H9 (cell line): ENCODE measurements at regions not wholly inside any gene's neighbourhood (a gene's known extent, or its start where the extent isn't known, plus 50 kb on each side); places are given as distances from the start of the nearest gene placed in this dataset.

Experiments
- DNase-seq: peaks from one replicate; pipeline ENCODE4 v3.0.0-alpha.2; 2017
- H2AFZ ChIP-seq: one replicate; pipeline ENCODE4 v1.6.1; 2013; ENCODE audit warnings: mild to moderate bottlenecking, low read length, control low read depth, moderate library complexity
- H2AK5ac ChIP-seq: 2 replicates; pipeline ENCODE4 v1.6.1; 2013; ENCODE audit warnings: low read length, control low read depth, mixed read lengths; ENCODE audit not compliant: insufficient read length
- H2BK120ac ChIP-seq: one replicate; pipeline ENCODE4 v1.6.1; 2013; ENCODE audit warnings: low read depth, mild to moderate bottlenecking, low read length, control low read depth, inconsistent platforms; ENCODE audit not compliant: poor library complexity, severe bottlenecking
- H2BK12ac ChIP-seq: 2 replicates; pipeline ENCODE4 v1.6.1; 2013; ENCODE audit warnings: low read length, control low read depth, mixed read lengths, low read depth; ENCODE audit not compliant: insufficient read length
- H2BK15ac ChIP-seq: 2 replicates; pipeline ENCODE4 v1.6.1; 2013; ENCODE audit warnings: low read depth, low read length, control low read depth
- H2BK20ac ChIP-seq: one replicate; pipeline ENCODE4 v1.6.1; 2013; ENCODE audit warnings: low read depth, mild to moderate bottlenecking, low read length, control low read depth, inconsistent platforms; ENCODE audit not compliant: poor library complexity, severe bottlenecking
- H2BK5ac ChIP-seq: 2 replicates; pipeline ENCODE4 v1.6.1; 2013; ENCODE audit warnings: low read length, control low read depth, mixed read lengths; ENCODE audit not compliant: insufficient read length
- H3K14ac ChIP-seq: 2 replicates; pipeline ENCODE4 v1.6.1; 2013; ENCODE audit warnings: low read length, control low read depth; ENCODE audit not compliant: insufficient read depth
- H3K18ac ChIP-seq: 2 replicates; pipeline ENCODE4 v1.6.1; 2013; ENCODE audit warnings: low read depth, mild to moderate bottlenecking, mixed read lengths, low read length, control low read depth; ENCODE audit not compliant: insufficient read length
- H3K23ac ChIP-seq: 2 replicates; pipeline ENCODE4 v1.6.1; 2013; ENCODE audit warnings: low read length, control low read depth, mixed read lengths, low read depth; ENCODE audit not compliant: insufficient read length
- H3K23me2 ChIP-seq: 2 replicates; pipeline ENCODE4 v1.6.1; 2013; ENCODE audit warnings: low read depth, mild to moderate bottlenecking, mixed read lengths, low read length, control low read depth; ENCODE audit not compliant: insufficient read length, poor library complexity, severe bottlenecking
- H3K27ac ChIP-seq: 2 replicates; pipeline ENCODE4 v1.5.1; 2013; ENCODE audit warnings: low read length, control low read depth, mixed read lengths, low read depth; ENCODE audit not compliant: insufficient read length
- H3K27me3 ChIP-seq: 2 replicates; pipeline ENCODE4 v1.6.1; 2013; ENCODE audit warnings: low read length, control low read depth, inconsistent platforms; ENCODE audit not compliant: insufficient read depth
- H3K4ac ChIP-seq: 2 replicates; pipeline ENCODE4 v1.6.1; 2013; ENCODE audit warnings: low read depth, mild to moderate bottlenecking, control low read depth, inconsistent platforms, low read length, moderate library complexity
- H3K4me1 ChIP-seq: 2 replicates; pipeline ENCODE4 v1.6.1; 2013; ENCODE audit warnings: low read length, control low read depth, inconsistent platforms; ENCODE audit not compliant: insufficient read depth
- H3K4me2 ChIP-seq: 2 replicates; pipeline ENCODE4 v1.6.1; 2013; ENCODE audit warnings: low read length, control low read depth, mixed read lengths; ENCODE audit not compliant: insufficient read length, insufficient read depth
- H3K56ac ChIP-seq: 2 replicates; pipeline ENCODE4 v1.6.1; 2013; ENCODE audit warnings: low read depth, mild to moderate bottlenecking, mixed read lengths, low read length, control low read depth; ENCODE audit not compliant: insufficient read length
- H3K79me1 ChIP-seq: 2 replicates; pipeline ENCODE4 v1.6.1; 2013; ENCODE audit warnings: low read depth, mild to moderate bottlenecking, moderate library complexity, low read length, control low read depth, inconsistent platforms; ENCODE audit not compliant: insufficient read depth, poor library complexity, severe bottlenecking
- H3K79me2 ChIP-seq: 2 replicates; pipeline ENCODE4 v1.6.1; 2013; ENCODE audit warnings: low read length, control low read depth, inconsistent platforms; ENCODE audit not compliant: insufficient read depth
- H3K9ac ChIP-seq: 2 replicates; pipeline ENCODE4 v1.6.1; 2013; ENCODE audit warnings: low read length, control low read depth, mixed read lengths; ENCODE audit not compliant: insufficient read length; ENCODE audit errors: extremely low read depth
- H3K9me3 ChIP-seq: one replicate; pipeline ENCODE4 v1.6.1; 2013; ENCODE audit warnings: low read depth, low read length, inconsistent platforms; ENCODE audit not compliant: control insufficient read depth
- H3T11ph ChIP-seq: one replicate; pipeline ENCODE4 v1.6.1; 2013; ENCODE audit warnings: mild to moderate bottlenecking, low read length, control low read depth, inconsistent platforms
- H4K20me1 ChIP-seq: one replicate; pipeline ENCODE4 v1.6.1; 2013; ENCODE audit not compliant: control insufficient read depth, insufficient read length, insufficient read depth
- H4K5ac ChIP-seq: 2 replicates; pipeline ENCODE4 v1.6.1; 2013; ENCODE audit warnings: low read depth, mild to moderate bottlenecking, mixed read lengths, low read length, control low read depth; ENCODE audit not compliant: insufficient read length
- H4K8ac ChIP-seq: replicated peaks from 2 replicates; pipeline ENCODE4 v1.6.1; 2013; ENCODE audit warnings: low read length, control low read depth, mixed read lengths, low read depth; ENCODE audit not compliant: insufficient read length
- H4K91ac ChIP-seq: 2 replicates; pipeline ENCODE4 v1.6.1; 2013; ENCODE audit warnings: low read depth, mild to moderate bottlenecking, moderate library complexity, mixed read lengths, low read length, control low read depth; ENCODE audit not compliant: insufficient read length
- H3K27ac Mint-ChIP-seq, 3 experiments: 2 replicates in 2 of 3; 3 replicates in 1 of 3; pipeline ENCODE4 v1.8.0; 2020 to 2021; ENCODE audit warnings: mixed read lengths in 3 of 3, mild to moderate bottlenecking in 1 of 3, moderate library complexity in 1 of 3
- H3K27me3 Mint-ChIP-seq: 2 replicates; pipeline ENCODE4 v1.8.0; 2021; ENCODE audit warnings: low read depth, mild to moderate bottlenecking, moderate library complexity, mixed read lengths
- H3K36me3 Mint-ChIP-seq, 3 experiments: 2 replicates in 2 of 3; 3 replicates in 1 of 3; pipeline ENCODE4 v1.8.0; 2020 to 2021; ENCODE audit warnings: low read depth in 3 of 3, mixed read lengths in 3 of 3; ENCODE audit not compliant: insufficient read depth in 1 of 3
- H3K4me1 Mint-ChIP-seq, 2 experiments: 2 replicates each; pipeline ENCODE4 v1.8.0; 2020; ENCODE audit warnings: mixed read lengths in 2 of 2
- H3K4me3 Mint-ChIP-seq, 2 experiments: 2 replicates in 1 of 2; 3 replicates in 1 of 2; pipeline ENCODE4 v1.8.0; 2020 to 2021; ENCODE audit warnings: mild to moderate bottlenecking in 2 of 2, mixed read lengths in 2 of 2, moderate library complexity in 1 of 2
- H3K9me3 Mint-ChIP-seq, 2 experiments: 2 replicates in 1 of 2; 3 replicates in 1 of 2; pipeline ENCODE4 v1.8.0; 2020; ENCODE audit warnings: mild to moderate bottlenecking in 2 of 2, mixed read lengths in 2 of 2, moderate library complexity in 1 of 2
- WGBS: extraction: QIAGEN DNeasy Blood & Tissue Kit; methylation state at CpG from one replicate; pipeline ENCODE4 v1.1.7; 2013; ENCODE audit warnings: missing lambda C conversion rate, low lambda C conversion rate, mixed read lengths; ENCODE audit not compliant: insufficient read length; ENCODE audit errors: extremely low coverage; 5-methylcytosine and 5-hydroxymethylcytosine counted together
- TF ChIP-seq, protein P1 (sequence below): fragments of 200-600 bp; sonication (generic); conservative IDR thresholded peaks from 3 replicates; pipeline ENCODE4 v1.8.0; 2021; ENCODE audit warnings: antibody characterized with exemption, mild to moderate bottlenecking

- peaks cover 9 to 19% of the 10 kb centered on the region in 2 experiments for H3K9me3 Mint-ChIP-seq
- H3K27ac Mint-ChIP-seq, result peak overlapping the region; percentile 11 to 92 (median 28); a peak in 6 of 7 replicates
- Histone ChIP-seq H2AFZ (no peak overlapping the region), H3K14ac (no peak overlapping the region), H3K23me2 (no peaks in the 10 kb centered on the region), H3K4me2 (no peak overlapping the region), H2BK20ac (no peak overlapping the region), H4K91ac (no peak overlapping the region), H3K4me1 (no peaks in the 10 kb centered on the region; the same call in 1 of the 2 replicates), H3K56ac (no peak overlapping the region), H3K79me2 (no peaks in the 10 kb centered on the region; the same call in 1 of the 2 replicates), H2BK5ac (no peak overlapping the region), H2AK5ac (no peak overlapping the region), H3K27me3 (no peaks in the 10 kb centered on the region), H2BK15ac (no peak overlapping the region), H3T11ph (no peak overlapping the region), H3K9me3 (peaks cover 3% of the 10 kb centered on the region), H3K79me1 (no peaks in the 10 kb centered on the region), H4K20me1 (no peaks in the 10 kb centered on the region), H4K8ac (no peak overlapping the region), H3K23ac (no peak overlapping the region), H2BK12ac (no peak overlapping the region), H3K27ac (no peak overlapping the region), H4K5ac (no peak overlapping the region), H2BK120ac (no peak overlapping the region), H3K4ac (no peak overlapping the region), H3K18ac (no peak overlapping the region), H3K9ac (no peak overlapping the region)
- TF ChIP-seq, protein P1, sequence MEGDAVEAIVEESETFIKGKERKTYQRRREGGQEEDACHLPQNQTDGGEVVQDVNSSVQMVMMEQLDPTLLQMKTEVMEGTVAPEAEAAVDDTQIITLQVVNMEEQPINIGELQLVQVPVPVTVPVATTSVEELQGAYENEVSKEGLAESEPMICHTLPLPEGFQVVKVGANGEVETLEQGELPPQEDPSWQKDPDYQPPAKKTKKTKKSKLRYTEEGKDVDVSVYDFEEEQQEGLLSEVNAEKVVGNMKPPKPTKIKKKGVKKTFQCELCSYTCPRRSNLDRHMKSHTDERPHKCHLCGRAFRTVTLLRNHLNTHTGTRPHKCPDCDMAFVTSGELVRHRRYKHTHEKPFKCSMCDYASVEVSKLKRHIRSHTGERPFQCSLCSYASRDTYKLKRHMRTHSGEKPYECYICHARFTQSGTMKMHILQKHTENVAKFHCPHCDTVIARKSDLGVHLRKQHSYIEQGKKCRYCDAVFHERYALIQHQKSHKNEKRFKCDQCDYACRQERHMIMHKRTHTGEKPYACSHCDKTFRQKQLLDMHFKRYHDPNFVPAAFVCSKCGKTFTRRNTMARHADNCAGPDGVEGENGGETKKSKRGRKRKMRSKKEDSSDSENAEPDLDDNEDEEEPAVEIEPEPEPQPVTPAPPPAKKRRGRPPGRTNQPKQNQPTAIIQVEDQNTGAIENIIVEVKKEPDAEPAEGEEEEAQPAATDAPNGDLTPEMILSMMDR, result no peak
- H3K4me1 Mint-ChIP-seq, result peaks cover 28 to 42% of the 10 kb centered on the region in 2 experiments
- peaks cover 11 to 17% (median 16%) of the 10 kb centered on the region in 3 experiments for H3K36me3 Mint-ChIP-seq
- no CpG with 5 or more reads among the region's 2 CpGs for WGBS
- H3K27me3 Mint-ChIP-seq, result no peaks in the 10 kb centered on the region
- no peak overlapping the region; a peak in 1 of 5 replicates for H3K4me3 Mint-ChIP-seq
- DNase-seq, result no peak
These were observed 144.9 kb downstream of the FHIP1A start for GRCh38 chr4:151553874-151554273.
